ENCODE measurements at regions not wholly inside any gene's neighbourhood (a gene's known extent, or its start where the extent isn't known, plus 50 kb on each side); places are given as distances from the start of the nearest gene placed in this dataset.
"Not testable (repeated sequence)": the region's sequence is repeated elsewhere in the genome, so short reads cannot be mapped to it uniquely, and the experiment has no call there.

DNA sequence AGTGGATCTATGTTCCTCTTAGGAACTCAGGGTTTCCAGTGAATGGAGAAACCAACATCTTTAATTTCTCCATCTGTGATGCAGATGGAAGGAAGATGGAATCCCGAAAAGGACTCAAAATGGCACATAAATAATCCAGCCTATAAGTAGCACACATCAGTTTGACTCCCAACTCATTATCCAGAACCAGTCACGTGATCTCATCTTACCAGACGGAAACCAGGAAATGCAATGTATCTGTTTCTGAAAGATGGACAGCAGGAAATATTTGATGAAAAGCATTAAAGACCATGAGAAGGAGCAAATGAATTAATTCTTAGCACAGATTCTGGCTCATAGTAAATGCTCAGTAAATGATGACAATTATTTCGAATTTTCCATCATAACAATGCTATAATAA, 443.1 kb upstream of the FMR1 start:
- no peak for DNase-seq

- DNase-seq: peak; percentile 4 to 48 (median 29)
Observed at GRCh38 chrX:147476008-147476407, 435.7 kb upstream of the FMR1 start.

DNA sequence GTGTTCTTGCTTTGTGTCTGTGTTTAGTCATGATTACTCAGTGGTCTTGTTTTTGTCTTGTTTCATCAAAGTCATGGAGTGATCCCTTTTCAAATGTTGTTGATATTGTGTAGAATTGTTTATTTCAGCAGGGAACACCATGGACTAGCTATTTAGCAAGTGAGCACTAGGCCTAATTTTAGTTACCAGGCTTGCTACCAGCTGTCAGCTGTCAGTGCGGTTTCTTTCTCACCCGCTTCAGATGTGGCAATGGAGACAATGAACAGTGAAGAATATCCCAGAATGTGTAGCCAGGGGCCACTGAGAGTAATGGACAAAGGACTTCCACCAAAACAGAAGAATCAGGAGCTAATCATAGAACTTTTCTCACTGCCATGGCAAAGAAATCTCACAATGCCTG, 432.8 kb upstream of the FMR1 start:
- DNase-seq: no peak

GRCh38 chrX:147485207-147485606, 426.5 kb upstream of the FMR1 start:
- no peak for DNase-seq

- DNase-seq: no peak
Observed at GRCh38 chrX:147494365-147494764, 417.4 kb upstream of the FMR1 start.

DNA sequence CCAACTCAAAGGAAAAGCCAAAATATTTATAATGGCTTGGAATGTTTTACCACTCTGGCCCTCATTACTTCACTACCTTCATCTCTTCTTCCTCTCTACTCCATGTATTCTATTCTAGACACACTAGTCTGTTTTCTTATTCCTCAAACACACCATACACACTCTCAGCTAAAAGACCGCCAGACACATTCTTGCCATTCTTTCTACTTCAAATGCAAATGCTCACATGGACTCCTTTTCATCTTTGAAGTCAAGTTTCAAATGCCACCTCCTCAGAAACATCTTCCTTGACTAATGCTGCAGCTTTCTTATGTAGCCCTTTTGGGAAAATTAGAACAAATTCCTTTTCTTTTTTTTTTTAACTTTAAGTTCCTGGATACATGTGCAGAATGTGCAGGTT, 412.9 kb upstream of the FMR1 start:
- no peak for DNase-seq

DNA sequence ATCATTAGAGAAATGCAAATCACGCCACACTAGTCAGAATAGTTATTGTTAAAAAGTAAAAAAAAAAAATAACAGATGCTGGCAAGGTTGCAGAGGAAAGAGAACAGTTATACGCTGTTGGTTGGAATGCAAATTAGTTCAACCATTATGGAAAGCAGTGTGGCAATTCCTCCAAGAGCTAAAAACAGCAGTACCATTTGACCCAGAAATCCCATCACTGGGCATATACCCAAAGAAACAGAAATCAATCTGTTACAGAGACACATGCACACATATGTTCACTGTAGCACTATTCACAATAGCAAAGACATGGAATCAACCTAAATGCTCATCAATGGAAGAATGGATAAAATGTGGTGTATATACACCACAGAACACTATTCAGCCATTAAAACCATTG, 388.7 kb upstream of the FMR1 start:
- no peak for DNase-seq

- DNase-seq: no peak
Observed at GRCh38 chrX:147533426-147533825, 378.3 kb upstream of the FMR1 start.

- no peak for DNase-seq
Observed at GRCh38 chrX:147537172-147537571, 374.5 kb upstream of the FMR1 start.

DNA sequence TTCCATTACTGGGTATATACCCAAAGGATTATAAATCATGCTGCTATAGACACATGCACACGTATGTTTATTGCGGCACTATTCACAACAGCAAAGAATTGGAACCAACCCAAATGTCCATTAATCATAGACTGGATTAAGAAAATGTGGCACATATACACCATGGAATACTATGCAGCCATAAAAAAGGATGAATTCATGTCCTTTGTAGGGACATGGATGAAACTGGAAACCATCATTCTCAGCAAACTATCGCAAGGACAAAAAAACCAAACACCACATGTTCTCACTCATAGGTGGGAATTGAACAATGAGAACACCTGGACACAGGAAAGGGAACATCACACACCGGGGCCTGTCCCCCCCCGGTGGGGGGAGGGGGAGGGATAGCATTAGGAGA, 363.7 kb upstream of the FMR1 start:
- DNase-seq: not testable (repeated sequence)

DNA sequence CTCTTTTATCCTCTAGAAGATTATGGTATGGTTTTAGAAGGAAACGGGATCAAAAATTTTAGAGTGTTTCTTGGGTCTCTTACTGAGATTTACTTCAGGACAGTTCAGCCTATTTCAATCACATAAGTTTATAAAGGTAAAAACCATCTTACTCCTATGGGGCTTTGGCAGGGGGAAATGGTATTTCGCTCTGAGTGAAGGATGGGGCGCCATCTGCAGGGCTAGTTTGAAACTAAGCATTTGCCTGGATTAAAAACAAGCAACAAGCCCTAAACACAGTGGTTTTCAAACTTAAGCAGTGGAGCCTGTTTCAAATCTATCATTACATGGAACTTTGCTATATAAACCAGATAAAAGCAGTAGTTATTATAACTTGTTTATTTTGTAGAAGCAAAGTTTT, 361.5 kb upstream of the FMR1 start:
- DNase-seq: peak in 2 of 4 experiments; percentile 2 to 6

- DNase-seq: no peak
Observed at GRCh38 chrX:147559191-147559590, 352.5 kb upstream of the FMR1 start.

DNA sequence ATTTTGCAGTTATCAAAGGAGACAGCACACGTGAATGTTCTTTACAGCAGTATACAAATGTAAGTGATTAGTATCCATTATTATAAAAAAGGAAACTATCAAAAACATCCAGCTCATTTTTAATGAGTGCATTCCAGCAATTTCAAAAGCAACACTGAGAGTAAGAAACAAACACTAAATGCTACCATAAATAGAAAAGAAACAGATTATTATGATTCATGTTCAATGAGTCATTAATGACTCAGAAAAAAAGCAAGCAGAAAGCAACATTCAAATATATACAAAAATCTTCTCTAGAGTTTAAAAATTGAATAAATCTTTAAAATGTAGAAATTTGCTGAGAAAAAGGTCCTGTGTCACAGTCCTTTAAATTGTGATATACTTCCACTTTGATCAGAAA, 346.5 kb upstream of the FMR1 start:
- peak in 1 of 4 experiments; percentile 1 for DNase-seq

- no peak for DNase-seq
Observed at GRCh38 chrX:147570483-147570882, 341.2 kb upstream of the FMR1 start.

DNA sequence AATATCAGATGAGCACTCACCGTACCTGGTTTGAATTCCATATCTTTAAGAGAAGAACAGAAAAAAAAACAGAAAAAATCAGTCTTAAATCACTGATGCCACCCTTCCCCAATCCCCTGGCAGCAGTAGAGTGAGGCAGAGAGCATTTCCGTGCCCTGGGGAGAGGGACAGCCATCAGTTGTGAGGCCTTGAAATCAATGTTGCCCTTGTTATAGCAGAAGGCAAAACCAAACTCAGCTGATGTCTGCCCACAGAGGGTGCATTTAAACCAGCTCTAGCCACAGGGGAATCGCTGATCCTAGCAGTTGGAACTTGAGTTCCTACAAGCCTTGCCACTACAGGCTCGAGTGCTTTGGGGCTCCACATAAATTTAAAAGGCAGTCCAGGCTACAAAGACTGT, 338.5 kb upstream of the FMR1 start:
- DNase-seq: no peak

GRCh38 chrX:147602176-147602696, 309.5 kb upstream of the FMR1 start:
- DNase-seq: no peak

DNA sequence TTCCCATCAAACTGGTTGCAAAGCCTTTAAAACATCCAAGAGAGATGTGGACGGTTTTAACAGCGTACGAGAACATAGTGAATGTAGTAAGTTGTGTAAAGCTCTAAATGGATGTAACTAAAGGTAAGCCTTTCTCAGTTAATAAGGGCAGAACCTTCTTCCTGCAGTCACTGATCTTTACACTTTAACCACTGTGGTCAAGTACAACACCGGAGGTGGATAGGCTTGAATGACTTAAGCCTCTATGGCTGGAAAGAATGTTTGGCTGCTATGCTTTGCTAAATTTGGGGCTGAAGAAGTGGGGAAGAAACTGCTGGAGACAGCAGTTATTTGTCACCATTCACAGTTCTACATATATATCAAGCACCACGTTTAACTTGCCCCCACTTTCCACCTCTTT, 285.1 kb upstream of the FMR1 start:
- no peak for DNase-seq

DNA sequence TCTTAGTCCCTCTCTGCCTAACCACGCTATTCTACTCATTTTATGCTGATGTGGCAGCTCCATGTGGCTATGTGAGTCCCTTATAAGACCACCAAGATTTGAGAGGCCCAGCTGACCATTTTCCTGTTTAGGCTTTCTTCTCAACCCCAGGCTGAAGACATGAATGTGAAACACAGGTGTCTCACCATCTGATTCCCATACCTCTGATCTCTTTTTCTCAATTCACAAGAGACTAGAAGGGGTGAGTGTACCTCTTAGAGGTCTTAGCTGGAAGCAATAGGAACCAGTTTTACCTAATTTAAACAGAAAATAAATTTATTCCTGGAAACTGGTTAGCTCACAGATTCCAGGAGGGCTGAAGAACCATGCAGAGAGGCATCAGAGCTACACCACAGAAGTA, 276.5 kb upstream of the FMR1 start:
- no peak for DNase-seq

DNA sequence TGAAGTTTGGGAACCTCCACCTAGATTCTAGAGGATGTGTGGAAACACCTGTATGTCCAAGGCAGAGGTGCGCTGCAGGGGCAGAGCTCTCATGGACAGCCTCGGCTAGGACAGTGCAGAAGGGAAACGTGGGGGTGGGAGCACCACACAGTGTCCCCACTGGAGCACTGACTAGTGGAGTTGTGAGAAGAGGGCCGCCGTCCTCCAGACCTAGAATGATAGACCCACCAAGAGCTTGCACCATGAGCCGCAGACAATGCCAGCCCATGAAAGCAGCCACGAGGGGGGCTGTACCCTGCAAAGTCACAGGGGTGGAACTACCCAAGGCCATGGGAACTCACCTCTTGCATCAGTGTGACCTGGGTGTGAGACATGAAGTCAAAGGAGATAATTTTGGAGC, 274.5 kb upstream of the FMR1 start:
- no peak for DNase-seq

DNA sequence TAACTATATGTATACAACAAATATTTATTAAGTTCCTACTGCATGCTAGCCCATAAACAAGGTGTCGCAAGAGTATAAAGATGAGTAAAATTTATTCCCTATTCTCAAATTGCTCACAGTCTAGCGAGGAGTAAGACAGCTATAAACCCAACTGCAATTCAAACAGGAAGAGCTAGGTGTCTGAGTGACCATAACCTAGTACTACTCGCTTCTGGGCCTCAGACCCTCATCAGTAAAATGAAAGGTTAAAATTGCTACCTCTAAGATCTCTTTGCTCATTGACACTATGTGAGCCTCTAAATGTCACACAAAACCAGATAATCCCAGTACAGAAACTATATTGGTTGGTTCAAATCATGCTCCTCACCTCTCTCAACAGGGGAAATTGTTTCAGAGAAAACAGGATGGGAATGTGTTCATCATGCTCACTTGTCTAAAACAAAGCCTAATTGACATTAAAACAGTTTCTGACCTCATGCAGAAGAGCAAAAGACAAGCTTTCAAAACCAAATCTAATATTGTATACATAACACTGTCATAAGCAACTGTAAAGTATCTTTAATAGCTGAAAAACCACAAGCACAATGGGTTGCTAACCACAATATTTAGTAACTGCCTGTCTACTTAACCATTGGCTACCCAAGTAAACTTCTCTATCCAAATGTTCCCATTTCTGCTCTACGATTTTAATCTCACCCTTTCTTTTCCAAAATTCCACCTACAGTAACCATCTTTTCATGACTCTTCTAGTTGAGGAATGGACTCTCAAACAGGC, 264.6 kb upstream of the FMR1 start:
- DNase-seq: peak in 2 of 4 experiments; percentile 1 to 25

- no peak for DNase-seq
Observed at GRCh38 chrX:147675819-147676218, 235.9 kb upstream of the FMR1 start.

DNA sequence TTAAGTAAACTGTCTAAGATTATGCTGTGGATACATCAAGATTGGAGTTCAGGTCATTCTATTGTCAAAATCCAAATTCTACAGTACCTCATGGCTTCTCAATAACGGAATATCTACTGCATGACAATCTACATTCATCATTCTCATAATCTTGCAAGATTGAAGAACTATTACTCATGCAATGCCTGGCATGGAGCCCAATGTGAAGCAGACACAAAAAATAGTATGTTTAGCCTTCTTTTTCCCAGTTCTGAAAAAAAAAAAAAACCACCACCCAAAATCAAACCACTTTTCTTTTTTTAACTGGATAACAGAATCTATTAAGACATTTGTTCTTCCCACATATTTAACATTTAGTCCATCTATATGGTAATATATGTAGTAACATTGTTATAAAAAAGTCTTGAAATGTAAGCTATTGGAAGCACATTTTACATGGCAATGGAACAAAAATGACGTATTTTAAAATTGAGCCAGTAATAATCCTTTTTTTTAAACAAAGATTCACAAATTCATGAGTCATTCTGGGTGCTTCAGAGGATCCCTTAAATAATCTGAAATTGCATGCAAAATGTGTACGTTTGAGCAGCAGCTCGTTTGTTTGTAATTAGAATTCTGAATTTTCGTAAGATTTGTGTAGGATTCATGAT, 232.2 kb upstream of the FMR1 start:
- DNase-seq: peak in 2 of 4 experiments; percentile 12 to 16

- DNase-seq: peak; percentile 0 to 17 (median 10)
Observed at GRCh38 chrX:147680251-147680650, 231.5 kb upstream of the FMR1 start.

DNA sequence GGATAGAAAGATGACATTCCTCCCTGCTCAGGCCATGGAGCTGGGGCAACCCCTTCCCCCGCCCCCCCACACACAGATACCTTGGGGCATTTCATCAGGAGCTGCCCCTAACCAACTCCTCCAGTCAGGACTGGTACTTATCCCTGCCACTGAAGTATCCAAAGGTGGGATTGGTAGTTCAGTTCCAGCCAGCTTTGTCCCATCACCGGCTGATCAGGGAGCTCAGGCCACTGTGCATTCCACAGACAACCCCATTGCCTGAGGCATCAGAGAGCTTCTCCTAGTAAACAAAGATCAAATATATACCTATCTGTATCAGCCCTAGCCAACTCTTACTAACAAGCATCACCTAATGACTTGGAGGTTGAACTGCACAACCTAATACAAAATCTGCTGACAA, 218.2 kb upstream of the FMR1 start:
- no peak for DNase-seq
